ENCODE measurements at regions not wholly inside any gene's neighbourhood (a gene's known extent, or its start where the extent isn't known, plus 50 kb on each side); places are given as distances from the start of the nearest gene placed in this dataset.

DNA sequence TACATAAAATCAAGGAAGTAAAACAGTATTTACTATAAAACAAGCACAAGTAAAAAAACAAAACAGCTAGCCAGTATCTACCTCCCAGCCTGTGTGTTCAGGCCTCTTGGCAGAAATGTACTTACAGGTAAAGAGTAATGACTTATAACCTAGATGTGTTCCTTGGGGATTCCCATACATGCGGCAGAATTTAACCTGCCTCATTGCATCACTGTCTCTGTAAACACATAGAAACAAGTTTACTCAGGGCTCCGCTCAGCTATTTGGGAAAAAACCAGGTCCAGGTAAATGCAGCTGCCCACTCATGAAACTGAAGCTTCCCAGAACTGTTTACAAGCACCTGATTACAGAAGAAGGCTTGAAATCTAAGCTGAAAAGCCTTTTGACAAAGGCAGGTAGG, 50.7 kb upstream of the SERP2 start:
- Histone ChIP-seq H3K9me3 (ENCODE audit: control insufficient read depth, low read depth, low read length) (no peaks in the 10 kb centered on the region), H3K27me3 (ENCODE audit: control insufficient read depth, insufficient read depth, low read length) (no peaks in the 10 kb centered on the region), H3K27ac (ENCODE audit: low read length) (no peak overlapping the region), H3K4me3 (ENCODE audit: low read length) (no peak overlapping the region), H3K9ac (ENCODE audit: low read length) (no peak overlapping the region), H3K4me1 (ENCODE audit: control insufficient read depth, low read depth, low read length) (no peaks in the 10 kb centered on the region), H3K36me3 (ENCODE audit: control insufficient read depth, low read depth, low read length) (no peaks in the 10 kb centered on the region)

GRCh38 chr13:44323754-44324153, 49.9 kb upstream of the SERP2 start:
- no peaks in the 10 kb centered on the region for H3K9me3 ChIP-seq (ENCODE audit: control insufficient read depth, low read depth, low read length)

More at GRCh38 chr13:44323754-44324153, 49.9 kb upstream of the SERP2 start:
- H3K27ac ChIP-seq (ENCODE audit: low read length): no peak overlapping the region
- H3K36me3 ChIP-seq (ENCODE audit: control insufficient read depth, low read depth, low read length): no peaks in the 10 kb centered on the region
- no peaks in the 10 kb centered on the region for H3K4me1 ChIP-seq (ENCODE audit: control insufficient read depth, low read depth, low read length)
- no peaks in the 10 kb centered on the region for H3K27me3 ChIP-seq (ENCODE audit: control insufficient read depth, insufficient read depth, low read length)
- H3K9ac ChIP-seq (ENCODE audit: low read length): no peak overlapping the region
- no peak overlapping the region for H3K4me3 ChIP-seq (ENCODE audit: low read length)
